GM12892 (cell line): ENCODE measurements at regions not wholly inside any gene's neighbourhood (a gene's known extent, or its start where the extent isn't known, plus 50 kb on each side); places are given as distances from the start of the nearest gene placed in this dataset.

Experiments
- POLR2AphosphoS5 ChIP-seq: IDR thresholded peaks from 2 replicates; pipeline ENCODE4 v1.6.1; 2011; ENCODE audit warnings: low read depth, low read length, control low read depth
- TAF1 ChIP-seq: IDR thresholded peaks from 2 replicates; pipeline ENCODE4 v1.6.1; 2011; ENCODE audit warnings: low read depth, mild to moderate bottlenecking, control low read depth, low read length, borderline replicate concordance

DNA sequence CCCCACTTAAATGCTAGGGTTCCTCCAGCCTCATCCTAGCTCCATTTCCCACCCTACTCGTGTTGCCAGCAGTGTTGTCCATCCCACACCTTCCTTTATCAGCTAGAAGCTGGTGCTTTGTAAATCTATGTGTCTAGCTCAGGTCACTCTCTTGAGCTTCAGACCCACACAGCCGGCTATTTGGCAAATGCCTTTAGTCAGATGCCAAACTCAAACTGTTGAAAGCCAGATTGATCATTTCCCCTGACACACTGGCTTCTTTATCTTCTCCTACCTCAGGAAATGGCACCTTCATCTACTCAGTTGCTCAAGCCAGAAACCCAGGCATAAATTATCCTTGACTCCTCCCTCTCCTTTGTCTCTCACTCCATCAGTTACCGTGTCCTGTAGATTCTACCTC lies 61.5 kb upstream of the TPM1 start:
- no peak for TF ChIP-seq TAF1
- TF ChIP-seq POLR2AphosphoS5 = no peak
